ENCODE measurements at regions not wholly inside any gene's neighbourhood (a gene's known extent, or its start where the extent isn't known, plus 50 kb on each side); places are given as distances from the start of the nearest gene placed in this dataset.

- ChIA-PET CTCF (interaction anchor here (3.1 kb wide), 1 partner anchor 14 kb away, joined by 13 read pairs; no protein-coding TSS in a partner anchor), POLR2A (no interaction called here)
- no peaks in the 10 kb centered on the region for H3K9me3 ChIP-seq (ENCODE audit: control insufficient read depth, insufficient read depth, low read depth, low read length)
- no peaks in the 10 kb centered on the region for H3K36me3 ChIP-seq (ENCODE audit: control insufficient read depth in 2 of 2, insufficient read depth in 1 of 2, low read length in 2 of 2)
- TF ChIP-seq ZNF121 (tag by site-specific recombination; IDR thresholded peaks at IDR 0.05) (no peak), ZNF23 (tag by site-specific recombination; IDR thresholded peaks at IDR 0.05; ENCODE audit: borderline replicate concordance) (no peak), ZNF248 (tag by site-specific recombination; IDR thresholded peaks at IDR 0.05) (no peak), ZNF433 (tag by site-specific recombination; IDR thresholded peaks at IDR 0.05; ENCODE audit: low read depth) (no peak), ZNF792 (tag by site-specific recombination; IDR thresholded peaks at IDR 0.05) (no peak), PRDM6 (tag by site-specific recombination; IDR thresholded peaks at IDR 0.05) (no peak), ZNF398 (tag by site-specific recombination; IDR thresholded peaks at IDR 0.05) (no peak), ELK4 (IDR thresholded peaks at IDR 0.05; ENCODE audit: borderline replicate concordance, low read depth, low read length) (no peak), ZSCAN30 (tag by site-specific recombination; IDR thresholded peaks at IDR 0.05) (no peak), ZNF239 (tag by site-specific recombination; IDR thresholded peaks at IDR 0.05) (no peak), ZNF747 (tag by site-specific recombination; IDR thresholded peaks at IDR 0.05) (no peak)
- H3K4me1 ChIP-seq (ENCODE audit: control insufficient read depth, insufficient read depth, low read length), result no peaks in the 10 kb centered on the region
- H3K4me3 ChIP-seq (ENCODE audit: low read depth, low read length), result no peak overlapping the region
- H3K27ac ChIP-seq (ENCODE audit: extremely low read depth, low read depth, low read length), result no peak overlapping the region
Measured at GRCh38 chr6:166031275-166031674, 136.4 kb downstream of the TBXT start.

- TF ChIP-seq PRDM10 (tag by site-specific recombination; IDR thresholded peaks at IDR 0.05), result peak; percentile 75
- TF ChIP-seq ZNF580 (tag by site-specific recombination; IDR thresholded peaks at IDR 0.05), result no peak
- no peak for TF ChIP-seq ZNF558 (tag by site-specific recombination; IDR thresholded peaks at IDR 0.05)
- ChIA-PET CTCF (interaction anchor here (1.3 kb wide), 1 partner anchor 144 kb away, joined by 3 read pairs; no protein-coding TSS in a partner anchor), POLR2A (no interaction called here)
- H3K4me1 ChIP-seq (ENCODE audit: control insufficient read depth, insufficient read depth, low read length), result no peaks in the 10 kb centered on the region
- H3K9me3 ChIP-seq (ENCODE audit: control insufficient read depth, insufficient read depth, low read depth, low read length), result no peaks in the 10 kb centered on the region
- H3K27ac ChIP-seq (ENCODE audit: extremely low read depth, low read depth, low read length), result no peak overlapping the region
- H3K36me3 ChIP-seq (ENCODE audit: control insufficient read depth in 2 of 2, insufficient read depth in 1 of 2, low read length in 2 of 2), result no peaks in the 10 kb centered on the region
- H3K4me3 ChIP-seq (ENCODE audit: low read depth, low read length), result no peak overlapping the region
Measured at GRCh38 chr6:166029506-166029905, 138.1 kb downstream of the TBXT start.

All from HEK293 (cell line).